Naive B cell (primary cell): ENCODE measurements at regions not wholly inside any gene's neighbourhood (a gene's known extent, or its start where the extent isn't known, plus 50 kb on each side); places are given as distances from the start of the nearest gene placed in this dataset.
"Not testable (repeated sequence)": the region's sequence is repeated elsewhere in the genome, so short reads cannot be mapped to it uniquely, and the experiment has no call there.

ENCODE experiments used
- ATAC-seq, 2 donors: fragments of 150-1000 bp; cut with Tn5 transposase; 2 replicates each; pipeline ENCODE4 v1.10.0; 2021; ENCODE audit warnings: low read depth in 2 of 2, mild to moderate bottlenecking in 2 of 2, moderate library complexity in 2 of 2
- DNase-seq: peaks from one replicate; pipeline ENCODE4 v3.0.0; 2022
- H3K27ac Mint-ChIP-seq, 6 donors: one replicate each; pipeline ENCODE4 v1.8.0; 2020 to 2022; ENCODE audit warnings: mild to moderate bottlenecking in 6 of 6, mixed read lengths in 6 of 6, moderate library complexity in 5 of 6, inconsistent platforms in 2 of 6
- H3K27me3 Mint-ChIP-seq, 3 donors: one replicate each; pipeline ENCODE4 v1.8.0; 2021 to 2022; ENCODE audit warnings: mixed read lengths in 3 of 3, mild to moderate bottlenecking in 1 of 3
- H3K36me3 Mint-ChIP-seq, 2 donors: one replicate each; pipeline ENCODE4 v1.8.0; 2020 to 2022; ENCODE audit warnings: mixed read lengths in 2 of 2, inconsistent platforms in 1 of 2, mild to moderate bottlenecking in 1 of 2
- H3K4me1 Mint-ChIP-seq, 3 donors: one replicate each; pipeline ENCODE4 v1.8.0; 2020 to 2022; ENCODE audit warnings: mixed read lengths in 3 of 3, inconsistent platforms in 1 of 3, mild to moderate bottlenecking in 1 of 3, moderate library complexity in 1 of 3
- H3K4me3 Mint-ChIP-seq, 8 donors: one replicate each; pipeline ENCODE4 v1.8.0; 2020 to 2022; ENCODE audit warnings: mild to moderate bottlenecking in 8 of 8, mixed read lengths in 8 of 8, moderate library complexity in 8 of 8, inconsistent platforms in 2 of 8
- H3K9me3 Mint-ChIP-seq, 7 donors: one replicate each; pipeline ENCODE4 v1.8.0; 2020 to 2022; ENCODE audit warnings: mixed read lengths in 7 of 7, mild to moderate bottlenecking in 5 of 7, inconsistent platforms in 2 of 7, moderate library complexity in 1 of 7

- H3K4me1 Mint-ChIP-seq = no peaks in the 10 kb centered on the region
- H3K4me3 Mint-ChIP-seq = no peak overlapping the region
- no peak for DNase-seq
- H3K27ac Mint-ChIP-seq = no peak overlapping the region
- no peak for ATAC-seq
- H3K36me3 Mint-ChIP-seq = no peaks in the 10 kb centered on the region
- peaks cover 0 to 4% (median 0%) of the 10 kb centered on the region in 7 donors for H3K9me3 Mint-ChIP-seq
- H3K27me3 Mint-ChIP-seq = peaks cover 0 to 5% (median 0%) of the 10 kb centered on the region in 3 donors
These were observed 354.6 kb downstream of the LRRC70 start for GRCh38 chr5:62933261-62933660.

- ATAC-seq = no peak
- H3K27me3 Mint-ChIP-seq = peaks cover 0 to 5% (median 0%) of the 10 kb centered on the region in 3 donors
- no peak for DNase-seq
- H3K4me3 Mint-ChIP-seq = no peak overlapping the region
- H3K36me3 Mint-ChIP-seq = no peaks in the 10 kb centered on the region
- H3K9me3 Mint-ChIP-seq = peaks cover 0 to 4% (median 0%) of the 10 kb centered on the region in 7 donors
- no peaks in the 10 kb centered on the region for H3K4me1 Mint-ChIP-seq
- H3K27ac Mint-ChIP-seq = no peak overlapping the region
These were observed 352.7 kb downstream of the LRRC70 start for GRCh38 chr5:62931153-62931950.

GRCh38 chr5:62922191-62922590, 343.6 kb downstream of the LRRC70 start:
- H3K27ac Mint-ChIP-seq = no peak overlapping the region
- no peak for ATAC-seq

GRCh38 chr5:62920856-62921255, 342.2 kb downstream of the LRRC70 start:
- H3K36me3 Mint-ChIP-seq = no peaks in the 10 kb centered on the region
- DNase-seq (no peak), ATAC-seq (no peak)
- no peak overlapping the region for H3K27ac Mint-ChIP-seq
- peaks cover 0 to 12% (median 0%) of the 10 kb centered on the region in 7 donors for H3K9me3 Mint-ChIP-seq
- H3K4me3 Mint-ChIP-seq = no peak overlapping the region
- H3K27me3 Mint-ChIP-seq = peaks cover 0 to 10% (median 0%) of the 10 kb centered on the region in 3 donors
- H3K4me1 Mint-ChIP-seq = no peaks in the 10 kb centered on the region

More at GRCh38 chr5:62922191-62922590, 343.6 kb downstream of the LRRC70 start:
- Mint-ChIP-seq H3K4me3 (no peak overlapping the region), H3K27me3 (no peaks in the 10 kb centered on the region), H3K4me1 (no peaks in the 10 kb centered on the region), H3K36me3 (no peaks in the 10 kb centered on the region), H3K9me3 (peaks cover 0 to 4% (median 0%) of the 10 kb centered on the region in 7 donors)
- no peak for DNase-seq

- Mint-ChIP-seq H3K4me1 (no peaks in the 10 kb centered on the region), H3K27me3 (no peaks in the 10 kb centered on the region), H3K9me3 (peaks cover 1 to 23% (median 7%) of the 10 kb centered on the region in 7 donors), H3K4me3 (no peak overlapping the region), H3K27ac (no peak overlapping the region), H3K36me3 (peaks cover 0 to 3% of the 10 kb centered on the region in 2 donors)
- DNase-seq (no peak), ATAC-seq (no peak)
These were observed 330.7 kb downstream of the LRRC70 start for GRCh38 chr5:62909326-62909725.

- DNase-seq (no peak), ATAC-seq (no peak)
- Mint-ChIP-seq H3K27me3 (no peaks in the 10 kb centered on the region), H3K4me1 (no peaks in the 10 kb centered on the region), H3K4me3 (no peak overlapping the region), H3K9me3 (peaks cover 0 to 5% (median 0%) of the 10 kb centered on the region in 7 donors), H3K36me3 (no peaks in the 10 kb centered on the region), H3K27ac (no peak overlapping the region)
These were observed 323.5 kb downstream of the LRRC70 start for GRCh38 chr5:62902126-62902525.

- Mint-ChIP-seq H3K27ac (no peak overlapping the region), H3K4me3 (peak overlapping the region in 1 of 8 donors; percentile 40), H3K36me3 (no peaks in the 10 kb centered on the region), H3K9me3 (peaks cover 0 to 5% (median 0%) of the 10 kb centered on the region in 7 donors), H3K4me1 (no peaks in the 10 kb centered on the region), H3K27me3 (no peaks in the 10 kb centered on the region)
- ATAC-seq (no peak), DNase-seq (no peak)
These were observed 322.4 kb downstream of the LRRC70 start for GRCh38 chr5:62900976-62901375.

- H3K27me3 Mint-ChIP-seq = no peaks in the 10 kb centered on the region
- no peak overlapping the region for H3K27ac Mint-ChIP-seq
- H3K4me1 Mint-ChIP-seq = no peaks in the 10 kb centered on the region
- no peak for ATAC-seq
- peaks cover 0 to 6% of the 10 kb centered on the region in 2 donors for H3K36me3 Mint-ChIP-seq
- no peak for DNase-seq
- H3K9me3 Mint-ChIP-seq = peaks cover 2 to 14% (median 4%) of the 10 kb centered on the region in 7 donors
- H3K4me3 Mint-ChIP-seq = no peak overlapping the region
These were observed 317.7 kb downstream of the LRRC70 start for GRCh38 chr5:62896121-62896893.

- ATAC-seq (no peak), DNase-seq (no peak)
- no peaks in the 10 kb centered on the region for H3K27me3 Mint-ChIP-seq
- H3K9me3 Mint-ChIP-seq = peaks cover 0 to 2% (median 0%) of the 10 kb centered on the region in 7 donors
- H3K4me3 Mint-ChIP-seq = no peak overlapping the region
- H3K4me1 Mint-ChIP-seq = no peaks in the 10 kb centered on the region
- H3K36me3 Mint-ChIP-seq = no peaks in the 10 kb centered on the region
- H3K27ac Mint-ChIP-seq = no peak overlapping the region
These were observed 308.1 kb downstream of the LRRC70 start for GRCh38 chr5:62886603-62887315.

GRCh38 chr5:62837330-62837729, 258.7 kb downstream of the LRRC70 start:
- not testable (repeated sequence) for DNase-seq, ATAC-seq

GRCh38 chr5:62829604-62829986, 251.0 kb downstream of the LRRC70 start:
- Mint-ChIP-seq H3K9me3 (peaks cover 0 to 11% (median 7%) of the 10 kb centered on the region in 7 donors), H3K4me3 (peak overlapping the region in 1 of 8 donors; percentile 22), H3K27ac (no peak overlapping the region), H3K4me1 (no peaks in the 10 kb centered on the region), H3K27me3 (peaks cover 0 to 6% (median 3%) of the 10 kb centered on the region in 3 donors), H3K36me3 (no peaks in the 10 kb centered on the region)
- DNase-seq (no peak), ATAC-seq (no peak)

More at GRCh38 chr5:62837330-62837729, 258.7 kb downstream of the LRRC70 start:
- peaks cover 3 to 33% (median 18%) of the 10 kb centered on the region in 7 donors for H3K9me3 Mint-ChIP-seq
- H3K36me3 Mint-ChIP-seq = peaks cover 0 to 13% of the 10 kb centered on the region in 2 donors
- H3K4me3 Mint-ChIP-seq, H3K4me1 Mint-ChIP-seq, H3K27ac Mint-ChIP-seq, H3K27me3 Mint-ChIP-seq: not testable (repeated sequence)

- Mint-ChIP-seq H3K36me3 (no peaks in the 10 kb centered on the region), H3K4me3 (no peak overlapping the region), H3K9me3 (peaks cover 0 to 13% (median 7%) of the 10 kb centered on the region in 7 donors), H3K27ac (no peak overlapping the region), H3K27me3 (peaks cover 0 to 6% (median 0%) of the 10 kb centered on the region in 3 donors), H3K4me1 (no peaks in the 10 kb centered on the region)
- no peak for DNase-seq
- ATAC-seq = no peak
These were observed 250.4 kb downstream of the LRRC70 start for GRCh38 chr5:62828742-62829603.
